Right lobe of liver (tissue), 6 donors: ENCODE measurements at regions not wholly inside any gene's neighbourhood (a gene's known extent, or its start where the extent isn't known, plus 50 kb on each side); places are given as distances from the start of the nearest gene placed in this dataset.

ENCODE experiments used
- ATAC-seq, 4 donors: fragments of 200-7000 bp; cut with Tn5 transposase; one replicate each; pipeline ENCODE4 v1.9.1; 2020; ENCODE audit warnings: mild to moderate bottlenecking in 4 of 4, moderate library complexity in 4 of 4
- DNase-seq, 3 donors: peaks; one replicate each; pipeline ENCODE4 v3.0.0-alpha.2; 2020
- H3K27ac ChIP-seq, 3 donors: fragments of 200-600 bp; one replicate each; pipeline ENCODE4 v1.8.0; 2022
- H3K27me3 ChIP-seq, 2 donors: fragments of 200-600 bp; one replicate each; pipeline ENCODE4 v1.8.0; 2022
- H3K36me3 ChIP-seq, 4 donors: fragments of 200-600 bp; sonication (generic) in 1 of 4; one replicate each; pipeline versions ENCODE4 v1.5.1 to v1.8.0; 2017 to 2022; ENCODE audit warnings: control low read depth in 1 of 4
- H3K4me1 ChIP-seq, 4 donors: fragments of 200-600 bp; sonication (generic) in 1 of 4; one replicate each; pipeline versions ENCODE4 v1.5.1 to v1.8.0; 2017 to 2022; ENCODE audit warnings: control low read depth in 1 of 4
- H3K4me3 ChIP-seq, 3 donors: fragments of 200-600 bp; one replicate each; pipeline ENCODE4 v1.8.0; 2022
- H3K9me3 ChIP-seq, 4 donors: fragments of 200-600 bp; sonication (generic) in 1 of 4; one replicate each; pipeline versions ENCODE4 v1.5.1 to v1.8.0; 2017 to 2022; ENCODE audit warnings: control low read depth in 1 of 4
- CTCF ChIP-seq, 4 donors: fragments of 200-600 bp in 3 of 4; fragments of 450-650 bp in 1 of 4; IDR thresholded peaks; one replicate each; pipeline versions ENCODE4 v1.5.1 to v1.8.0; 2016 to 2022; ENCODE audit warnings: antibody characterized with exemption in 4 of 4, mild to moderate bottlenecking in 2 of 4
- POLR2A ChIP-seq: fragments of 450-650 bp; IDR thresholded peaks from one replicate; pipeline ENCODE4 v1.6.1; 2017; ENCODE audit warnings: antibody characterized with exemption, mild to moderate bottlenecking
- WGBS: methylation state at CpG from one replicate; pipeline ENCODE4 v1.1.6; 2018; ENCODE audit warnings: low coverage, low lambda C conversion rate; ENCODE audit not compliant: insufficient coverage; ENCODE audit errors: missing lambda C conversion rate; 5-methylcytosine and 5-hydroxymethylcytosine counted together
- intact Hi-C, 2 donors: fragments of 100-400 bp; cut with DNase I; formaldehyde crosslinking; loops; one replicate each; pipeline versions ENCODE4 v1.11.2 to v1.14.1; 2022
- donor health status: DM: no; HTN: yes; CAD: no.
- donor health status: DM: no; HTN: no; CAD: no.
- donor health status: DM: no; HTN: no; CAD: no.
- donor health status: DM: no; HTN: yes; CAD: no.
- donor health status: DM: no; HTN: yes; CAD: no.

- ATAC-seq, result no peak
- intact Hi-C loops, result no loop called here
- Histone ChIP-seq H3K9me3 (no peaks in the 10 kb centered on the region), H3K4me1 (peaks cover 0 to 13% (median 0%) of the 10 kb centered on the region in 4 donors), H3K36me3 (no peaks in the 10 kb centered on the region), H3K27me3 (no peaks in the 10 kb centered on the region), H3K27ac (no peak overlapping the region), H3K4me3 (no peak overlapping the region)
- TF ChIP-seq CTCF (IDR thresholded peaks at IDR 0.05) (no peak), POLR2A (no peak)
- 71% methylated on average over 2 of the region's 2 CpGs for WGBS
- DNase-seq, result no peak
Measured at GRCh38 chr7:47047384-47047783, 534.5 kb downstream of the TNS3 start.

- Histone ChIP-seq H3K27ac (no peak overlapping the region), H3K4me1 (peaks cover 0 to 13% (median 0%) of the 10 kb centered on the region in 4 donors), H3K4me3 (no peak overlapping the region), H3K9me3 (no peaks in the 10 kb centered on the region), H3K27me3 (no peaks in the 10 kb centered on the region), H3K36me3 (no peaks in the 10 kb centered on the region)
- ATAC-seq (no peak), DNase-seq (no peak)
- 57% methylated on average over 4 of the region's 9 CpGs for WGBS
- intact Hi-C loops, result no loop called here
- no peak for TF ChIP-seq POLR2A
- no peak for TF ChIP-seq CTCF (IDR thresholded peaks at IDR 0.05)
Measured at GRCh38 chr7:47046949-47047348, 535.0 kb downstream of the TNS3 start.

DNA sequence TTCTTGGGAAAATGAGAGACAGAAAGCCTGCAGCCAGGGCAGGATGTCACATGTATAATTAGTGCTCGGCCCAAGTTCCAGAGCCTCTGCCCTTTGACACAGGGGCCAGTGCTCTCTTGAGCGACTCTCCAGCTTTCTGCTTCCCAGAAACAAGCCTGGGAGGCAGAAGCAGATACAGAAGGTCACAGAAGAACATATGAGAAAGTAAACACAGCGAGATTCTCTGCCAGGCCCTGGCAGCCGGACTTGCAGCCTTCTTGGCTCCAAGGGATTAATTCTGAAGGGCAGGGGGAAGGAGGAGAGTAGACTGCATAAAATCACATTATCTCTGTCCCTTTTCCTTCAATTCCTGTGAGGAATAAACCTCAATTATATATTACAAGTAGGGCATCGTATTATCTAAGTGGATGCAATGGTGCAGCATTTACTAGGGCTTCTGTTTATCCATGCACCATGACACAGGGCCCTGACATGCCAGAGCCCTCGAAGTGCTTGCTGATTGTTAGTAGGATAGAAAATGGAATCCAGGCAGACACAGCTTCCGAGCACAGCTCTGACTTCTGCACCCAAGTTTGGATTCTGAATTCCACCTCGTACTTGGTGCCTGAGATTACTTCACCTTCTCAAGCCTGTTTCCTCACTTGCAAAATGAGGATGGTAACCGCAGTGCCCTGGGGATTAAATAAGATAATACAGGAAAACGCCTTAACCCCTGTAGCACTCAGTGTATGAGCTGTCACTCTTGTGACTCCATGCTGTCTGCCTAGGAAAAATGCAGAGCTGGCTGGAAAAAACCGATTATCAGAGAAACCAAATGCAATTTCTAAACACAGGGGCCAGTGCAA, 536.5 kb downstream of the TNS3 start:
- WGBS, result 33% methylated on average over 11 of the region's 11 CpGs
- ATAC-seq (peak; percentile 83 to 93 (median 90)), DNase-seq (peak; percentile 29 to 70 (median 56))

GRCh38 chr7:47044625-47045024, 537.3 kb downstream of the TNS3 start:
- ATAC-seq, result no peak
- no peaks in the 10 kb centered on the region for H3K36me3 ChIP-seq
- no peaks in the 10 kb centered on the region for H3K27me3 ChIP-seq
- TF ChIP-seq CTCF (IDR thresholded peaks at IDR 0.05), result no peak
- TF ChIP-seq POLR2A, result no peak
- no peak overlapping the region for H3K27ac ChIP-seq
- DNase-seq, result no peak
- H3K4me1 ChIP-seq, result peaks cover 0 to 13% (median 0%) of the 10 kb centered on the region in 4 donors
- 52% methylated on average over 3 of the region's 3 CpGs for WGBS
- intact Hi-C loops, result no loop called here
- no peaks in the 10 kb centered on the region for H3K9me3 ChIP-seq
- no peak overlapping the region for H3K4me3 ChIP-seq

More for the DNA sequence above, 536.5 kb downstream of the TNS3 start:
- H3K4me3 ChIP-seq, result no peak overlapping the region
- no peaks in the 10 kb centered on the region for H3K27me3 ChIP-seq
- H3K4me1 ChIP-seq, result peaks cover 0 to 13% (median 0%) of the 10 kb centered on the region in 4 donors
- H3K27ac ChIP-seq, result no peak overlapping the region
- TF ChIP-seq POLR2A (no peak), CTCF (IDR thresholded peaks at IDR 0.05) (no peak)
- intact Hi-C loops, result no loop called here
- no peaks in the 10 kb centered on the region for H3K36me3 ChIP-seq
- H3K9me3 ChIP-seq, result no peaks in the 10 kb centered on the region
